Neutrophil (primary cell): ENCODE measurements at regions not wholly inside any gene's neighbourhood (a gene's known extent, or its start where the extent isn't known, plus 50 kb on each side); places are given as distances from the start of the nearest gene placed in this dataset.

Source experiments
- H3K27ac ChIP-seq: fragments of 200-600 bp; sonication (generic); 2 replicates; pipeline ENCODE4 v1.5.1; 2016; ENCODE audit warnings: mild to moderate bottlenecking, moderate library complexity
- H3K27me3 ChIP-seq: fragments of 200-600 bp; sonication (generic); 2 replicates; pipeline ENCODE4 v1.6.0; 2016; ENCODE audit warnings: mild to moderate bottlenecking
- H3K36me3 ChIP-seq: fragments of 200-600 bp; sonication (generic); 2 replicates; pipeline ENCODE4 v1.5.1; 2017
- H3K4me1 ChIP-seq, 2 experiments: fragments of 200-600 bp in 1 of 2; sonication (generic) in 1 of 2; 1 replicate in 1 of 2; 2 replicates in 1 of 2; pipeline versions ENCODE4 v1.5.1 to v1.6.1; 2013 to 2016; ENCODE audit warnings: low read depth in 1 of 2, low read length in 1 of 2, mild to moderate bottlenecking in 1 of 2, moderate library complexity in 1 of 2; ENCODE audit not compliant: control insufficient read depth in 1 of 2, insufficient read depth in 1 of 2
- H3K4me3 ChIP-seq, 2 experiments: fragments of 200-600 bp in 1 of 2; sonication (generic) in 1 of 2; 1 replicate in 1 of 2; 2 replicates in 1 of 2; pipeline ENCODE4 v1.5.1; 2013 to 2016; ENCODE audit warnings: low read depth in 1 of 2, low read length in 1 of 2, mild to moderate bottlenecking in 1 of 2, moderate library complexity in 1 of 2
- H3K9me3 ChIP-seq: fragments of 200-600 bp; sonication (generic); 2 replicates; pipeline ENCODE4 v1.5.1; 2016
- CTCF ChIP-seq: fragments of 200-600 bp; sonication (generic); IDR thresholded peaks from 2 replicates; pipeline ENCODE4 v1.5.1; 2016; ENCODE audit warnings: antibody characterized with exemption

- Histone ChIP-seq H3K27ac (no peak overlapping the region), H3K4me3 (no peak overlapping the region), H3K36me3 (no peaks in the 10 kb centered on the region), H3K4me1 (no peaks in the 10 kb centered on the region), H3K27me3 (peaks cover 36% of the 10 kb centered on the region), H3K9me3 (no peaks in the 10 kb centered on the region)
- TF ChIP-seq CTCF: no peak
These were observed 212.2 kb downstream of the TRIB2 start for GRCh38 chr2:12928775-12929401.

GRCh38 chr2:12929758-12930157 is 213.0 kb downstream of the TRIB2 start:
- Histone ChIP-seq H3K27me3 (peaks cover 36% of the 10 kb centered on the region), H3K36me3 (no peaks in the 10 kb centered on the region), H3K4me3 (no peak overlapping the region), H3K27ac (no peak overlapping the region), H3K4me1 (no peaks in the 10 kb centered on the region), H3K9me3 (no peaks in the 10 kb centered on the region)
- no peak for TF ChIP-seq CTCF

- H3K4me1 ChIP-seq: no peaks in the 10 kb centered on the region
- no peak overlapping the region for H3K27ac ChIP-seq
- H3K27me3 ChIP-seq: peaks cover 41% of the 10 kb centered on the region
- no peaks in the 10 kb centered on the region for H3K9me3 ChIP-seq
- no peaks in the 10 kb centered on the region for H3K36me3 ChIP-seq
- no peak for TF ChIP-seq CTCF
- no peak overlapping the region for H3K4me3 ChIP-seq
These were observed 213.7 kb downstream of the TRIB2 start for GRCh38 chr2:12930391-12930790.

- H3K27ac ChIP-seq: no peak overlapping the region
- no peaks in the 10 kb centered on the region for H3K4me1 ChIP-seq
- H3K36me3 ChIP-seq: no peaks in the 10 kb centered on the region
- no peaks in the 10 kb centered on the region for H3K9me3 ChIP-seq
- no peak overlapping the region for H3K4me3 ChIP-seq
- peak; percentile 21 for TF ChIP-seq CTCF
- H3K27me3 ChIP-seq: peaks cover 47% of the 10 kb centered on the region
These were observed 214.6 kb downstream of the TRIB2 start for GRCh38 chr2:12931186-12931844.

GRCh38 chr2:12932192-12932591 is 215.5 kb downstream of the TRIB2 start:
- TF ChIP-seq CTCF: no peak
- no peak overlapping the region for H3K27ac ChIP-seq
- H3K36me3 ChIP-seq: no peaks in the 10 kb centered on the region
- H3K4me3 ChIP-seq: no peak overlapping the region
- H3K27me3 ChIP-seq: peaks cover 47% of the 10 kb centered on the region
- no peaks in the 10 kb centered on the region for H3K9me3 ChIP-seq
- no peaks in the 10 kb centered on the region for H3K4me1 ChIP-seq
